ENCODE measurements at regions not wholly inside any gene's neighbourhood (a gene's known extent, or its start where the extent isn't known, plus 50 kb on each side); places are given as distances from the start of the nearest gene placed in this dataset.

DNA sequence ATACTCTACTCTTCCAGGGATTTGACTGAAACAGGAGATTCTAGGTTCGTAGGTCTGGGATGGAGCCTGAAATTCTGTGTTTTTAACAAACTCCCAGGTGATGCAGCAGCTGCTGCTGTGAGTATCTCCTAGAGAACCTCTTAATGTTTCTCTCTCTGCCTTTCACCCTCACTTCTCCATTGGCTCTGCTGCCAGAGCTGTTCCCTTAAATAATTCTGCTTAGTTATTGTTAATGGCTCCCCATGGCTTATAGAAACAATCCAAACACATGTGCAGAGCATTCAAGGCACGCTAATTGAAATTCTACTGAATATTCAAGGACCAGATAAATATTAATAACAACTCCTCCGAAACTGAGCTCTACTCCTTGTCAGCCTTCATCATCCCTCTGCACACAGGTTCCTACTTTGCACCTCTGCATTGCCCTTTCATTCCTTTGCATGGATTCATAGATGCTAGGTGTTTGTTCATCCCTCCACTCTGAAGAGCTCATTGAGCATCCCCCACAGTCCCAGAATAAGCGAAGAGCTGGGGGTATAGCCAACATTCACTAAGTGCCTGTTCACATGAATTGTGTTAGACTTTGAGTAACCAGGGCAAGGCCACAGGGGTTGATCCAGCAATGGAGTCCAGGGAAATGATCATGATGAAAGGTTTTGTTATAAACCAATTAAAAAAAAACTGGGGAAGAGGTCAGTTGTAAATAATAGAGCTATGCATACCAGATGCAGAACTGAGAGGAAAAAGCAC, 488.4 kb upstream of the JAG1 start:
- TF ChIP-seq, protein P1, sequence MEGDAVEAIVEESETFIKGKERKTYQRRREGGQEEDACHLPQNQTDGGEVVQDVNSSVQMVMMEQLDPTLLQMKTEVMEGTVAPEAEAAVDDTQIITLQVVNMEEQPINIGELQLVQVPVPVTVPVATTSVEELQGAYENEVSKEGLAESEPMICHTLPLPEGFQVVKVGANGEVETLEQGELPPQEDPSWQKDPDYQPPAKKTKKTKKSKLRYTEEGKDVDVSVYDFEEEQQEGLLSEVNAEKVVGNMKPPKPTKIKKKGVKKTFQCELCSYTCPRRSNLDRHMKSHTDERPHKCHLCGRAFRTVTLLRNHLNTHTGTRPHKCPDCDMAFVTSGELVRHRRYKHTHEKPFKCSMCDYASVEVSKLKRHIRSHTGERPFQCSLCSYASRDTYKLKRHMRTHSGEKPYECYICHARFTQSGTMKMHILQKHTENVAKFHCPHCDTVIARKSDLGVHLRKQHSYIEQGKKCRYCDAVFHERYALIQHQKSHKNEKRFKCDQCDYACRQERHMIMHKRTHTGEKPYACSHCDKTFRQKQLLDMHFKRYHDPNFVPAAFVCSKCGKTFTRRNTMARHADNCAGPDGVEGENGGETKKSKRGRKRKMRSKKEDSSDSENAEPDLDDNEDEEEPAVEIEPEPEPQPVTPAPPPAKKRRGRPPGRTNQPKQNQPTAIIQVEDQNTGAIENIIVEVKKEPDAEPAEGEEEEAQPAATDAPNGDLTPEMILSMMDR (IDR thresholded peaks at IDR 0.05) = no peak
- no peak overlapping the region for H3K4me3 ChIP-seq
- ATAC-seq = no peak
- no peaks in the 10 kb centered on the region for H3K36me3 ChIP-seq (ENCODE audit: low read depth)
- no peak for DNase-seq
- no peaks in the 10 kb centered on the region for H3K4me1 ChIP-seq (ENCODE audit: low read depth)
- H3K9me3 ChIP-seq = no peaks in the 10 kb centered on the region
- intact Hi-C loops (cut with DNase I, micrococcal nuclease) = no loop called here

DNA sequence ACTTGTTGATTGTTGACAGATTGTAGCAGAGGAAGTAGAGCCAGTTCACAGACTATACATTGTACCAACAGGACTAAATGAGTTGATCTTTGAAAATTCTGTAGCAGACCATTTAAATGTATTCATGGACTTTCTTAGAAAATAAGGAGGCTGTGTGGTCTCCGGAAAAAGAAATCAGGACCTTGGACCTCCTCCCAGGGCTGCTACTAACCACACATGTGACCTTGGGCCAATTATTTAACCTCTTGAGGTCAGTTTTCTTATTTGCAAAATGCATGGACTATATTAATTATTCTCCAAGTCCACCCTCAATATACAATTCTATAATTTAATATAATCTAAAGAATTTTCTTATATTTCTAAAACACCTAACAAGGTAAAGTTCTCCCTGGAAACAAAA, 492.0 kb upstream of the JAG1 start:
- intact Hi-C loops (cut with DNase I, micrococcal nuclease) = no loop called here
- Histone ChIP-seq H3K4me3 (no peak overlapping the region), H3K4me1 (ENCODE audit: low read depth) (no peaks in the 10 kb centered on the region), H3K36me3 (ENCODE audit: low read depth) (no peaks in the 10 kb centered on the region), H3K9me3 (no peaks in the 10 kb centered on the region)
- TF ChIP-seq, protein P1 (IDR thresholded peaks at IDR 0.05) = no peak
- no peak for ATAC-seq
- DNase-seq = no peak

DNA sequence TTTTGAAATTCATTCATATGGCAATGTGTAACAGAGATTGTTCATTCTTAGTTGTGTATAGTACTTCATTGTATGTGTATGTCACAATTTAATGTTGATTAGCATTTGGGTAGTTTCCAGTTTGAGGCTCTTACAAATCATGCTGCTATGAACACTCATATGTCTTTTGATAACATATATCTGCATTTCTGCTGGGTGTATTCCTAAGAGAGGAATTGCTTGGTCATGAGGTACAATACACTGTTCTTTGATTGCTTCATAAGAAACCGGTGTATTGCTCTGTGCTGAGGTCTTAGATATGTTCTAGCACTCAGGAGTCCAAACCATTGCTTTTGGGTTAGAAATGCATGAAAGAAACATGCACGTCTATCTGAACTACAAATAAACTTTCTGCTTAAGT, 492.9 kb upstream of the JAG1 start:
- Histone ChIP-seq H3K36me3 (ENCODE audit: low read depth) (no peaks in the 10 kb centered on the region), H3K9me3 (no peaks in the 10 kb centered on the region), H3K4me1 (ENCODE audit: low read depth) (no peaks in the 10 kb centered on the region), H3K4me3 (no peak overlapping the region)
- DNase-seq = no peak
- no peak for ATAC-seq
- TF ChIP-seq, protein P1 (IDR thresholded peaks at IDR 0.05) = no peak
- intact Hi-C loops (cut with DNase I, micrococcal nuclease) = no loop called here

DNA sequence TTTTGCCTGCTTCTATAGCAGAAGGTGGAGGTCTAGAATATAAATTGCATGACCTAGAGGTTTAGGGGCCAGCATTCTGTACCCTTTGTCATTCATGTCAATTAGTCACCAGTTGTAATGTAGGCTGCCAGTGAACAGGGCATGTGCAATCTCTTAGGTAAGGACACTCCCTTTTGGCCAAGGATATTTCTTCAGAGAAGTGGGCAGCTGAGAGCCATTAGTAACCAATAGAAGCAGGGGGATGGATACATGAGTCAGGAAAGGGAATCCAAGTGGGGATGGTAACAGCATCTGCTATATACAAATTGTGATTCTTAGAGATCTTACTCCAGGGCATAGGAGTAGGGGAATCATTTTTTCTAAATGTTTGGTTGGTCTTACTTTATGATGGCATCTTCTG, 494.2 kb upstream of the JAG1 start:
- H3K36me3 ChIP-seq (ENCODE audit: low read depth) = no peaks in the 10 kb centered on the region
- TF ChIP-seq, protein P1 (IDR thresholded peaks at IDR 0.05) = no peak
- no peak overlapping the region for H3K4me3 ChIP-seq
- ATAC-seq = no peak
- intact Hi-C loops (cut with DNase I, micrococcal nuclease) = no loop called here
- no peaks in the 10 kb centered on the region for H3K4me1 ChIP-seq (ENCODE audit: low read depth)
- no peak for DNase-seq
- no peaks in the 10 kb centered on the region for H3K9me3 ChIP-seq

DNA sequence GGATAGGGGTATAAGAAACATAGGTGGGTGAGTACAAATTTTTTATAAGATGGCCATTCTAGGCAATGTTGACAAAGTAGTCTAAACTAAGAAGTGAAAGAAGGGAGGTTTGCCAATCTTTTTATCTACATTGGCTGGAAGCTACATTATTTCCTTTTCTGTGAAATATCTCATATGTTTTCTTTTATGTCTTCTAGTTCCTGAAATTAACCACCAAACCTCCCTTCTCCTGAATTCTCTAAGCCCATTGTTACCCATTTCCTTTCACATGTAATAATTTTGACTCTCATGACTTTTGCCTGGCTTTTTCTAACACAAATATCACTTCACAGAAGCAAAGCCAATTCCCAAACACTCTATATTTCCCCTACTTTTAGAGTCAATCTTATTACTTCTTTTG, 496.2 kb upstream of the JAG1 start:
- H3K4me3 ChIP-seq = no peak overlapping the region
- DNase-seq (no peak), ATAC-seq (no peak)
- no peaks in the 10 kb centered on the region for H3K36me3 ChIP-seq (ENCODE audit: low read depth)
- H3K9me3 ChIP-seq = no peaks in the 10 kb centered on the region
- H3K4me1 ChIP-seq (ENCODE audit: low read depth) = no peaks in the 10 kb centered on the region
- intact Hi-C loops (cut with DNase I, micrococcal nuclease) = no loop called here
- TF ChIP-seq, protein P1 (IDR thresholded peaks at IDR 0.05) = no peak

DNA sequence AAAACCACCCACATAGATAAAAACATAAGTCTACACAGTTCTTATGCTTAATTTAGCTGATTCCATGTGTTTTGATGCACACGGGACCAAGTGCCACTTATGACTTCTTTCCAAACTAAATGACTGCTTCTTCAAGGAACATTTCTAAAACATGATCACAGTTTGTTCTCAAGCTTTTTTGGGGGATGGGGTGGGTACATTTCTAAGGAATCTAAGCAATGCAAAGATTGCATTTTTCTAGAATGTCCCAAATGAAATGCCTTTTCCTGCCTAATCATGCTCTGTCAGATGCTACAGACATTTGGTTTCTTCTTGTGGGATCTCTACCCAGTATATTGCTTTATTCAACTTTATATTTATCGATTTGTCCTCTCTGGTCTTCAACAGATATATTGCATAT, 496.8 kb upstream of the JAG1 start:
- no peaks in the 10 kb centered on the region for H3K9me3 ChIP-seq
- intact Hi-C loops (cut with DNase I, micrococcal nuclease) = no loop called here
- H3K4me1 ChIP-seq (ENCODE audit: low read depth) = no peaks in the 10 kb centered on the region
- DNase-seq (no peak), ATAC-seq (no peak)
- H3K4me3 ChIP-seq = no peak overlapping the region
- TF ChIP-seq, protein P1 (IDR thresholded peaks at IDR 0.05) = no peak
- no peaks in the 10 kb centered on the region for H3K36me3 ChIP-seq (ENCODE audit: low read depth)

Measured in mucosa of descending colon (tissue), 3 donors.